Transverse colon (tissue), 3 donors: ENCODE measurements at regions not wholly inside any gene's neighbourhood (a gene's known extent, or its start where the extent isn't known, plus 50 kb on each side); places are given as distances from the start of the nearest gene placed in this dataset.

ENCODE experiments used
- POLR2A ChIP-seq: fragments of 450-650 bp; IDR thresholded peaks from one replicate; pipeline ENCODE4 v1.6.1; 2016; ENCODE audit warnings: antibody characterized with exemption, mild to moderate bottlenecking, moderate library complexity
- TF ChIP-seq, protein P1 (sequence below), 5 experiments: fragments of 200-600 bp in 3 of 5; fragments of 450-650 bp in 2 of 5; sonication (generic) in 3 of 5; IDR thresholded peaks; 1 replicate in 2 of 5; 2 replicates in 3 of 5; pipeline ENCODE4 v1.5.1; 2016 to 2017; ENCODE audit warnings: antibody characterized with exemption in 5 of 5, inconsistent platforms in 3 of 5, mild to moderate bottlenecking in 2 of 5, moderate library complexity in 1 of 5

DNA sequence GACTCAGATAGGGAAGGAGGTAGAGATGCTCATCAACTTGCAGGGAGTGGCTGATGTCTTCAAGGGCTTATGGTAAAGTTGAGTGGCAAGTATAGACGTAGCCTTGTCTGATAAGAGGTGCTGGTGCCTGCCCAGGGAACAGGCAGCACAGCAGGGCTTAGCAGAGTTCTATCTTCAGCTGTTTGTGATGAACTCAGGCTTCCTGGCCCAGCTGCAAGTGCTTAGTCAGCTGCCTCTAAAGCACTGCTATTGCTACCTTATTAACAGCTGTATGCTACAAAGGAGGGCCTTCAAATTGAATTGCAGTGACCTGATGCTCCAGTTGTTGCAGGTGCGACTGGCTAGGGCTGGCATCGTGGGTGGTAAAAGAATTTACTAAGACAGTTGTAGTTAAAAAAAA is 82.1 kb downstream of the TSN start:
- TF ChIP-seq, protein P1, sequence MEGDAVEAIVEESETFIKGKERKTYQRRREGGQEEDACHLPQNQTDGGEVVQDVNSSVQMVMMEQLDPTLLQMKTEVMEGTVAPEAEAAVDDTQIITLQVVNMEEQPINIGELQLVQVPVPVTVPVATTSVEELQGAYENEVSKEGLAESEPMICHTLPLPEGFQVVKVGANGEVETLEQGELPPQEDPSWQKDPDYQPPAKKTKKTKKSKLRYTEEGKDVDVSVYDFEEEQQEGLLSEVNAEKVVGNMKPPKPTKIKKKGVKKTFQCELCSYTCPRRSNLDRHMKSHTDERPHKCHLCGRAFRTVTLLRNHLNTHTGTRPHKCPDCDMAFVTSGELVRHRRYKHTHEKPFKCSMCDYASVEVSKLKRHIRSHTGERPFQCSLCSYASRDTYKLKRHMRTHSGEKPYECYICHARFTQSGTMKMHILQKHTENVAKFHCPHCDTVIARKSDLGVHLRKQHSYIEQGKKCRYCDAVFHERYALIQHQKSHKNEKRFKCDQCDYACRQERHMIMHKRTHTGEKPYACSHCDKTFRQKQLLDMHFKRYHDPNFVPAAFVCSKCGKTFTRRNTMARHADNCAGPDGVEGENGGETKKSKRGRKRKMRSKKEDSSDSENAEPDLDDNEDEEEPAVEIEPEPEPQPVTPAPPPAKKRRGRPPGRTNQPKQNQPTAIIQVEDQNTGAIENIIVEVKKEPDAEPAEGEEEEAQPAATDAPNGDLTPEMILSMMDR (IDR thresholded peaks at IDR 0.05): no peak
- no peak for TF ChIP-seq POLR2A
